22Rv1 (cell line): ENCODE measurements at regions not wholly inside any gene's neighbourhood (a gene's known extent, or its start where the extent isn't known, plus 50 kb on each side); places are given as distances from the start of the nearest gene placed in this dataset.

Experiments used
- CTCF ChIP-seq: fragments of 450-650 bp; IDR thresholded peaks from 2 replicates; pipeline ENCODE4 v1.5.1; 2017; ENCODE audit warnings: mild to moderate bottlenecking
- ZFX ChIP-seq: fragments of 450-650 bp; IDR thresholded peaks from 2 replicates; pipeline ENCODE4 v1.6.1; 2017; ENCODE audit warnings: antibody characterized with exemption, borderline replicate concordance

DNA sequence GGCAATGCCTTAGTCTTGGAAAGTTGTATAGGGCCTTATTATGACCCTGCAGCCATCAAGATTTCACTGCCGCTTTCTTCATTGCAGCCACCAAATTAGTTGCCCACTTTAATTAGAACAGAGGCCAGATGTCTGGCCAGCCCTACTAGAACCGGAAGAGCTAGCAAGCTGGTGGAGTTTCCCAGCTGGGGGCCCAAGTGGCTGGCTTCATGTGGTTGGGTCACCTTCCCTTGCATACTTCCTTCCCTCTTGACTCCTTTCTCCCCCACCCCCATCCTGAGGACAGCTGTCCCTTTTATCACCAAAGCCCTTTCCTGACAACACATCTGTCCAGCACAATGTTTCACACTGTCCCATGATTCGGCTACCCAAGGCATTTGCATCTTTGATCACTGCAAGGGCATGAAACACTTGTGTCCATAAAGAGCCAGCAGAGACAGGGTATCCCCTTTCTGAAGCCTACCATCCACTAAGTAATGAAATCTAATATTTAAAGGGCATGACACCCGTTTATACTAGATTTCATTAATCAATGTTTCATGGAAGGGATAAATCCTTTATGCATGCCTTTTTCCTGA is 187.2 kb downstream of the BCL11A start:
- TF ChIP-seq CTCF (no peak), ZFX (no peak)
